ENCODE measurements at regions not wholly inside any gene's neighbourhood (a gene's known extent, or its start where the extent isn't known, plus 50 kb on each side); places are given as distances from the start of the nearest gene placed in this dataset.

- DNase-seq = peak; percentile 88
These were observed 116.6 kb upstream of the UQCRFS1 start for GRCh38 chr19:29329460-29330134.

GRCh38 chr19:29336425-29336824 is 123.5 kb upstream of the UQCRFS1 start:
- no peak for TF ChIP-seq CTCF (IDR thresholded peaks at IDR 0.05)
- peaks cover 23% of the 10 kb centered on the region for H3K27me3 Mint-ChIP-seq (ENCODE audit: low read depth, poor library complexity)
- no peak overlapping the region for H3K27ac Mint-ChIP-seq
- DNase-seq = no peak
- H3K4me1 Mint-ChIP-seq = peaks cover 9% of the 10 kb centered on the region
- no peak overlapping the region for H3K4me3 Mint-ChIP-seq
- H3K36me3 Mint-ChIP-seq (ENCODE audit: low read depth) = no peaks in the 10 kb centered on the region
- H3K9me3 Mint-ChIP-seq = peaks cover 23% of the 10 kb centered on the region

More at GRCh38 chr19:29329460-29330134, 116.6 kb upstream of the UQCRFS1 start:
- H3K4me3 Mint-ChIP-seq = no peak overlapping the region
- peaks cover 13% of the 10 kb centered on the region for H3K4me1 Mint-ChIP-seq
- no peak for TF ChIP-seq CTCF (IDR thresholded peaks at IDR 0.05)
- H3K27me3 Mint-ChIP-seq (ENCODE audit: low read depth, poor library complexity) = peaks cover 18% of the 10 kb centered on the region
- no peaks in the 10 kb centered on the region for H3K36me3 Mint-ChIP-seq (ENCODE audit: low read depth)
- H3K9me3 Mint-ChIP-seq = peaks cover 15% of the 10 kb centered on the region
- no peak overlapping the region for H3K27ac Mint-ChIP-seq

GRCh38 chr19:29337029-29337428 is 124.1 kb upstream of the UQCRFS1 start:
- DNase-seq = no peak
- Mint-ChIP-seq H3K27ac (no peak overlapping the region), H3K4me1 (peaks cover 9% of the 10 kb centered on the region), H3K9me3 (peaks cover 29% of the 10 kb centered on the region), H3K36me3 (ENCODE audit: low read depth) (no peaks in the 10 kb centered on the region), H3K4me3 (no peak overlapping the region), H3K27me3 (ENCODE audit: low read depth, poor library complexity) (peaks cover 23% of the 10 kb centered on the region)
- TF ChIP-seq CTCF (IDR thresholded peaks at IDR 0.05) = no peak

- TF ChIP-seq CTCF (IDR thresholded peaks at IDR 0.05) = no peak
- no peak overlapping the region for H3K4me3 Mint-ChIP-seq
- H3K4me1 Mint-ChIP-seq = peaks cover 9% of the 10 kb centered on the region
- H3K27me3 Mint-ChIP-seq (ENCODE audit: low read depth, poor library complexity) = peaks cover 17% of the 10 kb centered on the region
- no peak for DNase-seq
- peaks cover 42% of the 10 kb centered on the region for H3K9me3 Mint-ChIP-seq
- no peaks in the 10 kb centered on the region for H3K36me3 Mint-ChIP-seq (ENCODE audit: low read depth)
- H3K27ac Mint-ChIP-seq = no peak overlapping the region
These were observed 125.5 kb upstream of the UQCRFS1 start for GRCh38 chr19:29338480-29338879.

- DNase-seq = no peak
- H3K36me3 Mint-ChIP-seq (ENCODE audit: low read depth) = no peaks in the 10 kb centered on the region
- no peak for TF ChIP-seq CTCF (IDR thresholded peaks at IDR 0.05)
- peaks cover 71% of the 10 kb centered on the region for H3K9me3 Mint-ChIP-seq
- H3K4me3 Mint-ChIP-seq = no peak overlapping the region
- H3K27me3 Mint-ChIP-seq (ENCODE audit: low read depth, poor library complexity) = peaks cover 6% of the 10 kb centered on the region
- H3K27ac Mint-ChIP-seq = no peak overlapping the region
- H3K4me1 Mint-ChIP-seq = peaks cover 9% of the 10 kb centered on the region
These were observed 129.8 kb upstream of the UQCRFS1 start for GRCh38 chr19:29342721-29343120.

- H3K27me3 Mint-ChIP-seq (ENCODE audit: low read depth, poor library complexity) = peaks cover 42% of the 10 kb centered on the region
- H3K27ac Mint-ChIP-seq = no peak overlapping the region
- H3K9me3 Mint-ChIP-seq = peaks cover 15% of the 10 kb centered on the region
- no peak for DNase-seq
- no peak overlapping the region for H3K4me3 Mint-ChIP-seq
- H3K4me1 Mint-ChIP-seq = peaks cover 8% of the 10 kb centered on the region
- no peaks in the 10 kb centered on the region for H3K36me3 Mint-ChIP-seq (ENCODE audit: low read depth)
- TF ChIP-seq CTCF (IDR thresholded peaks at IDR 0.05) = no peak
These were observed 151.3 kb upstream of the UQCRFS1 start for GRCh38 chr19:29364224-29364726.

Measured in nephron progenitor cell (in vitro differentiated cells).